ENCODE measurements at regions not wholly inside any gene's neighbourhood (a gene's known extent, or its start where the extent isn't known, plus 50 kb on each side); places are given as distances from the start of the nearest gene placed in this dataset.

GRCh38 chr5:12294151-12294550 lies 389.9 kb upstream of the CTNND2 start:
- H4K20me1 ChIP-seq (replicated peaks in 1 of 2; ENCODE audit: control insufficient read depth in 1 of 2, insufficient read depth in 2 of 2, low read length in 2 of 2), result no peaks in the 10 kb centered on the region
- no peak overlapping the region for H3K23ac ChIP-seq (ENCODE audit: insufficient read length)
- FAIRE-seq (no peak), DNase-seq (ENCODE audit: low read depth in 1 of 2, low spot score in 2 of 2) (no peak)
- no peaks in the 10 kb centered on the region for H3K79me1 ChIP-seq (ENCODE audit: low read depth, low read length)
- WGBS, 2 experiments (ENCODE audit: extremely low coverage in 1 of 2, insufficient coverage in 1 of 2, insufficient read length in 1 of 2, insufficient replicate concordance in 2 of 2, low coverage in 1 of 2, low lambda C conversion rate in 2 of 2, missing lambda C conversion rate in 1 of 2), result 93% methylated on average over 4 of the region's 4 CpGs; no CpG with 5 or more reads in 1 of the 2 experiments
- no peaks in the 10 kb centered on the region for H3K4me1 ChIP-seq (replicated peaks in 1 of 4; ENCODE audit: control insufficient read depth in 3 of 4, insufficient read depth in 4 of 4, low read length in 3 of 4)
- H3K9ac ChIP-seq (replicated peaks in 1 of 4; ENCODE audit: extremely low read depth in 1 of 4, low read depth in 3 of 4, low read length in 3 of 4), result no peak overlapping the region
- peaks cover 15 to 17% of the 10 kb centered on the region in 2 experiments; a peak in 3 of 4 replicates for H3K9me3 ChIP-seq (ENCODE audit: insufficient read depth in 2 of 2, low read depth in 1 of 2, low read length in 1 of 2)
- no peak overlapping the region for H2BK120ac ChIP-seq (replicated peaks; ENCODE audit: low read depth, low read length)
- POLR2A ChIA-PET (ENCODE audit: partially characterized antibody), result interaction anchor here (2.5 kb wide), 1 partner anchor 367 kb away, joined by 14 read pairs; no protein-coding TSS in a partner anchor
- H3K27ac ChIP-seq (ENCODE audit: low read depth, low read length), result no peak overlapping the region
- H3K18ac ChIP-seq (ENCODE audit: extremely low read depth, low read length), result no peak overlapping the region
- no peak overlapping the region for H4K91ac ChIP-seq (replicated peaks; ENCODE audit: insufficient read length, low read length)
- H2AK5ac ChIP-seq (ENCODE audit: low read depth, low read length), result no peak overlapping the region
- H2BK5ac ChIP-seq (ENCODE audit: low read depth, low read length), result no peak overlapping the region
- no peak overlapping the region; a peak in 1 of 8 replicates for H3K4me3 ChIP-seq (ENCODE audit: extremely low read depth in 1 of 4, insufficient read depth in 2 of 4, low read depth in 3 of 4, low read length in 4 of 4)
- H3K79me2 ChIP-seq (ENCODE audit: control insufficient read depth in 1 of 2, insufficient read depth in 2 of 2, low read length in 2 of 2), result no peaks in the 10 kb centered on the region
- H3K56ac ChIP-seq (replicated peaks; ENCODE audit: insufficient read length, low read depth, low read length), result no peak overlapping the region
- H2BK12ac ChIP-seq (ENCODE audit: low read depth, low read length), result no peak overlapping the region
- no peak overlapping the region for H4K8ac ChIP-seq (ENCODE audit: extremely low read depth, insufficient read depth, low read length)
- H3K4ac ChIP-seq (replicated peaks; ENCODE audit: insufficient read length, low read depth, low read length), result no peak overlapping the region
- H3K23me2 ChIP-seq (ENCODE audit: low read depth, low read length), result no peaks in the 10 kb centered on the region
- H3K4me2 ChIP-seq (ENCODE audit: insufficient read depth in 1 of 2, low read depth in 2 of 2, low read length in 2 of 2), result no peak overlapping the region
- no peak overlapping the region for H4K5ac ChIP-seq (ENCODE audit: insufficient read length, low read depth, low read length)
- no peak overlapping the region for H3K14ac ChIP-seq (ENCODE audit: insufficient read length)
- H2BK20ac ChIP-seq (ENCODE audit: low read length), result no peak overlapping the region
- no peak overlapping the region for H2AFZ ChIP-seq (ENCODE audit: low read length)
- H3K36me3 ChIP-seq (ENCODE audit: control insufficient read depth in 2 of 4, insufficient read depth in 4 of 4, low read length in 3 of 4), result peaks cover 0 to 16% (median 6%) of the 10 kb centered on the region in 4 experiments; a peak in 3 of 8 replicates
- CTCF ChIA-PET (ENCODE audit: partially characterized antibody), result interaction anchor here (1.2 kb wide), 1 partner anchor 9 kb away, joined by 3 read pairs; no protein-coding TSS in a partner anchor
- no peaks in the 10 kb centered on the region for H3K27me3 ChIP-seq (replicated peaks in 1 of 4; ENCODE audit: control insufficient read depth in 3 of 4, extremely low read depth in 1 of 4, insufficient read depth in 3 of 4, low read length in 3 of 4)
- H2BK15ac ChIP-seq (ENCODE audit: low read length), result no peak overlapping the region
- TF ChIP-seq ZNF274 (IDR thresholded peaks at IDR 0.05; ENCODE audit: borderline replicate concordance, extremely low read depth, low read length) (no peak), RBBP5 (IDR thresholded peaks at IDR 0.05; ENCODE audit: borderline replicate concordance, low read depth, low read length) (no peak), POU5F1 (IDR thresholded peaks at IDR 0.05; ENCODE audit: low read depth, low read length) (no peak), SP1 (IDR thresholded peaks at IDR 0.05; ENCODE audit: low read depth, low read length) (no peak), POLR2AphosphoS5 (IDR thresholded peaks at IDR 0.05; ENCODE audit: low read depth, low read length) (no peak), ASH2L (IDR thresholded peaks at IDR 0.05; ENCODE audit: low read length) (no peak), EP300 (IDR thresholded peaks at IDR 0.05; ENCODE audit: borderline replicate concordance in 1 of 2, low read depth in 2 of 2, low read length in 2 of 2) (no peak), SP4 (IDR thresholded peaks at IDR 0.05; ENCODE audit: low read length) (no peak), SIX5 (IDR thresholded peaks at IDR 0.05; ENCODE audit: low read depth, low read length) (no peak), BRCA1 (IDR thresholded peaks at IDR 0.05; ENCODE audit: low read depth, low read length) (no peak), RAD21 (IDR thresholded peaks at IDR 0.05 in 1 of 2, conservative IDR thresholded peaks at IDR 0.05 in 1 of 2; ENCODE audit: low read depth in 2 of 2, low read length in 2 of 2) (no peak), CBX5 (IDR thresholded peaks at IDR 0.05; ENCODE audit: low read depth, low read length) (no peak), JUND (IDR thresholded peaks at IDR 0.05; ENCODE audit: low read length) (no peak), CHD1 (IDR thresholded peaks at IDR 0.05; ENCODE audit: low read depth, low read length) (no peak), RFX5 (IDR thresholded peaks at IDR 0.05; ENCODE audit: borderline replicate concordance, low read depth, low read length) (no peak), GTF2F1 (IDR thresholded peaks at IDR 0.05; ENCODE audit: borderline replicate concordance, low read depth, low read length) (no peak)

All from H1 (cell line).